ENCODE measurements at regions not wholly inside any gene's neighbourhood (a gene's known extent, or its start where the extent isn't known, plus 50 kb on each side); places are given as distances from the start of the nearest gene placed in this dataset.

- no peak for DNase-seq
- ATAC-seq (ENCODE audit: low read depth), result no peak
- Mint-ChIP-seq H3K4me1 (no peaks in the 10 kb centered on the region), H3K27ac (no peak overlapping the region), H3K27me3 (no peaks in the 10 kb centered on the region), H3K36me3 (ENCODE audit: low read depth) (no peaks in the 10 kb centered on the region), H3K9me3 (no peaks in the 10 kb centered on the region), H3K4me3 (no peak overlapping the region)
- ChIA-PET CTCF (no interaction called here), POLR2A (no interaction called here)
- TF ChIP-seq CTCF (IDR thresholded peaks at IDR 0.05), result no peak
- intact Hi-C loops (cut with micrococcal nuclease), result no loop called here
These were observed 254.8 kb downstream of the GLI2 start for GRCh38 chr2:120990451-120990871.

GRCh38 chr2:120991441-120991840 is 255.8 kb downstream of the GLI2 start:
- Mint-ChIP-seq H3K9me3 (no peaks in the 10 kb centered on the region), H3K27ac (no peak overlapping the region), H3K27me3 (no peaks in the 10 kb centered on the region), H3K36me3 (ENCODE audit: low read depth) (no peaks in the 10 kb centered on the region), H3K4me1 (no peaks in the 10 kb centered on the region), H3K4me3 (no peak overlapping the region)
- intact Hi-C loops (cut with micrococcal nuclease), result no loop called here
- CTCF ChIA-PET, result no interaction called here
- no peak for TF ChIP-seq CTCF (IDR thresholded peaks at IDR 0.05)
- POLR2A ChIA-PET, result no interaction called here
- DNase-seq, result no peak
- no peak for ATAC-seq (ENCODE audit: low read depth)

GRCh38 chr2:120992791-120993555 is 257.3 kb downstream of the GLI2 start:
- H3K4me3 Mint-ChIP-seq, result no peak overlapping the region
- H3K9me3 Mint-ChIP-seq, result no peaks in the 10 kb centered on the region
- no peaks in the 10 kb centered on the region for H3K36me3 Mint-ChIP-seq (ENCODE audit: low read depth)
- TF ChIP-seq CTCF (IDR thresholded peaks at IDR 0.05), result no peak
- H3K27me3 Mint-ChIP-seq, result no peaks in the 10 kb centered on the region
- no peaks in the 10 kb centered on the region for H3K4me1 Mint-ChIP-seq
- intact Hi-C loops (cut with micrococcal nuclease), result no loop called here
- no peak overlapping the region for H3K27ac Mint-ChIP-seq
- DNase-seq (no peak), ATAC-seq (ENCODE audit: low read depth) (no peak)
- CTCF ChIA-PET, result no interaction called here
- POLR2A ChIA-PET, result no interaction called here

- ATAC-seq (ENCODE audit: low read depth) (no peak), DNase-seq (no peak)
- no peak overlapping the region for H3K27ac Mint-ChIP-seq
- no peak overlapping the region for H3K4me3 Mint-ChIP-seq
- intact Hi-C loops (cut with micrococcal nuclease), result no loop called here
- H3K9me3 Mint-ChIP-seq, result no peaks in the 10 kb centered on the region
- POLR2A ChIA-PET, result no interaction called here
- H3K27me3 Mint-ChIP-seq, result no peaks in the 10 kb centered on the region
- no peak for TF ChIP-seq CTCF (IDR thresholded peaks at IDR 0.05)
- CTCF ChIA-PET, result no interaction called here
- H3K4me1 Mint-ChIP-seq, result no peaks in the 10 kb centered on the region
- no peaks in the 10 kb centered on the region for H3K36me3 Mint-ChIP-seq (ENCODE audit: low read depth)
These were observed 258.0 kb downstream of the GLI2 start for GRCh38 chr2:120993661-120994060.

- no peak overlapping the region for H3K27ac Mint-ChIP-seq
- ATAC-seq (ENCODE audit: low read depth) (no peak), DNase-seq (no peak)
- CTCF ChIA-PET, result no interaction called here
- H3K36me3 Mint-ChIP-seq (ENCODE audit: low read depth), result no peaks in the 10 kb centered on the region
- no peak overlapping the region for H3K4me3 Mint-ChIP-seq
- H3K9me3 Mint-ChIP-seq, result no peaks in the 10 kb centered on the region
- no peaks in the 10 kb centered on the region for H3K4me1 Mint-ChIP-seq
- no peak for TF ChIP-seq CTCF (IDR thresholded peaks at IDR 0.05)
- H3K27me3 Mint-ChIP-seq, result no peaks in the 10 kb centered on the region
- intact Hi-C loops (cut with micrococcal nuclease), result no loop called here
- POLR2A ChIA-PET, result no interaction called here
These were observed 258.8 kb downstream of the GLI2 start for GRCh38 chr2:120994301-120994995.
